ENCODE measurements at regions not wholly inside any gene's neighbourhood (a gene's known extent, or its start where the extent isn't known, plus 50 kb on each side); places are given as distances from the start of the nearest gene placed in this dataset.

DNA sequence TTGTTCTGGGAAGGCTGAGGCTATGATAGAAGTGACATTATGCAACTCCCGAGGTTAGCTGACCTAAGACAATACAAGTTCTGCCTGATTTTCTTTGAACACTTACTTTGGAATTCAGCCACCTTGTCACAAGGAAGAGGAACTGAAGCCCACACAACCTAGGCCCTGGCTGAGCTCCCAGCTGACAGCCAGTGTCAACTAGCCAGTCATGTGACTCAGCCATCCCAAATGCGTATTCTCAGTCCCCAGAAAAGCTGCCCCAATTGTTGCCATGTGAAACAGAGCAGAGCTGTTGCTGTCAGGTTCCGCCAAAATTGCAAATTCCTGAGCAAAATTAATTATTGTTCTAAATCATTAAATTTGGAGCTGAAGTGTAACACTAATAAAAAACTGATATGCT is 1010.0 kb downstream of the XPNPEP1 start:
- TF ChIP-seq, protein P1, sequence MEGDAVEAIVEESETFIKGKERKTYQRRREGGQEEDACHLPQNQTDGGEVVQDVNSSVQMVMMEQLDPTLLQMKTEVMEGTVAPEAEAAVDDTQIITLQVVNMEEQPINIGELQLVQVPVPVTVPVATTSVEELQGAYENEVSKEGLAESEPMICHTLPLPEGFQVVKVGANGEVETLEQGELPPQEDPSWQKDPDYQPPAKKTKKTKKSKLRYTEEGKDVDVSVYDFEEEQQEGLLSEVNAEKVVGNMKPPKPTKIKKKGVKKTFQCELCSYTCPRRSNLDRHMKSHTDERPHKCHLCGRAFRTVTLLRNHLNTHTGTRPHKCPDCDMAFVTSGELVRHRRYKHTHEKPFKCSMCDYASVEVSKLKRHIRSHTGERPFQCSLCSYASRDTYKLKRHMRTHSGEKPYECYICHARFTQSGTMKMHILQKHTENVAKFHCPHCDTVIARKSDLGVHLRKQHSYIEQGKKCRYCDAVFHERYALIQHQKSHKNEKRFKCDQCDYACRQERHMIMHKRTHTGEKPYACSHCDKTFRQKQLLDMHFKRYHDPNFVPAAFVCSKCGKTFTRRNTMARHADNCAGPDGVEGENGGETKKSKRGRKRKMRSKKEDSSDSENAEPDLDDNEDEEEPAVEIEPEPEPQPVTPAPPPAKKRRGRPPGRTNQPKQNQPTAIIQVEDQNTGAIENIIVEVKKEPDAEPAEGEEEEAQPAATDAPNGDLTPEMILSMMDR (conservative IDR thresholded peaks at IDR 0.05; ENCODE audit: low read length), result no peak
- TF ChIP-seq EZH2phosphoT487 (IDR thresholded peaks at IDR 0.05; ENCODE audit: borderline replicate concordance, low read depth, low read length), result no peak

Measured in OCI-LY7 (cell line).